Transverse colon (tissue), 4 donors: ENCODE measurements at regions not wholly inside any gene's neighbourhood (a gene's known extent, or its start where the extent isn't known, plus 50 kb on each side); places are given as distances from the start of the nearest gene placed in this dataset.

Source experiments
- POLR2A ChIP-seq: fragments of 450-650 bp; IDR thresholded peaks from one replicate; pipeline ENCODE4 v1.6.1; 2016; ENCODE audit warnings: antibody characterized with exemption, mild to moderate bottlenecking, moderate library complexity
- POLR2AphosphoS5 ChIP-seq, 3 donors: sonication (generic); formaldehyde crosslinking; IDR thresholded peaks; one replicate each; pipeline ENCODE4 v1.6.1; 2016; ENCODE audit warnings: antibody characterized with exemption in 3 of 3
- TF ChIP-seq, protein P1 (sequence below), 5 experiments: fragments of 200-600 bp in 3 of 5; fragments of 450-650 bp in 2 of 5; sonication (generic) in 3 of 5; IDR thresholded peaks; 1 replicate in 2 of 5; 2 replicates in 3 of 5; pipeline ENCODE4 v1.5.1; 2016 to 2017; ENCODE audit warnings: antibody characterized with exemption in 5 of 5, inconsistent platforms in 3 of 5, mild to moderate bottlenecking in 2 of 5, moderate library complexity in 1 of 5

DNA sequence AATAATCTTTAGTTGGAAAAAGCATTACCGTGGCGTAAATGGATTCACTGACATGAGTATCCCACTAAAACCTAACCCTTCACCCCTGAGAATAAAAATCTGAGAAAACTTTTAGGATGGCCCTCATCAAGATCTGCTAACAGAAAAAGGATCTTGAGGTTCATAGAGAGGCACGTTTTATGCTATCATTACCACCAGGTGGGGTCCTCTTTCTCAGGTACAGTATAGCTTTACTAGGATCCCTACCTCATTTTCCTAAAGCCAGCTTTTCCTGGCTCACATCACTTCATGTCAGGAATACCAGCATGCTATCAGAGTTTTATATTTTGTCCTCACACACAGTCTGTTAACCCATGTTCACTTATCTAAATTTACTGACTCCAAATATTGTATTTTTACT lies 173.7 kb downstream of the POM121L12 start:
- TF ChIP-seq, protein P1, sequence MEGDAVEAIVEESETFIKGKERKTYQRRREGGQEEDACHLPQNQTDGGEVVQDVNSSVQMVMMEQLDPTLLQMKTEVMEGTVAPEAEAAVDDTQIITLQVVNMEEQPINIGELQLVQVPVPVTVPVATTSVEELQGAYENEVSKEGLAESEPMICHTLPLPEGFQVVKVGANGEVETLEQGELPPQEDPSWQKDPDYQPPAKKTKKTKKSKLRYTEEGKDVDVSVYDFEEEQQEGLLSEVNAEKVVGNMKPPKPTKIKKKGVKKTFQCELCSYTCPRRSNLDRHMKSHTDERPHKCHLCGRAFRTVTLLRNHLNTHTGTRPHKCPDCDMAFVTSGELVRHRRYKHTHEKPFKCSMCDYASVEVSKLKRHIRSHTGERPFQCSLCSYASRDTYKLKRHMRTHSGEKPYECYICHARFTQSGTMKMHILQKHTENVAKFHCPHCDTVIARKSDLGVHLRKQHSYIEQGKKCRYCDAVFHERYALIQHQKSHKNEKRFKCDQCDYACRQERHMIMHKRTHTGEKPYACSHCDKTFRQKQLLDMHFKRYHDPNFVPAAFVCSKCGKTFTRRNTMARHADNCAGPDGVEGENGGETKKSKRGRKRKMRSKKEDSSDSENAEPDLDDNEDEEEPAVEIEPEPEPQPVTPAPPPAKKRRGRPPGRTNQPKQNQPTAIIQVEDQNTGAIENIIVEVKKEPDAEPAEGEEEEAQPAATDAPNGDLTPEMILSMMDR (IDR thresholded peaks at IDR 0.05) = no peak
- TF ChIP-seq POLR2AphosphoS5 (IDR thresholded peaks at IDR 0.05) (no peak), POLR2A (no peak)
